K562 (cell line): ENCODE measurements at regions not wholly inside any gene's neighbourhood (a gene's known extent, or its start where the extent isn't known, plus 50 kb on each side); places are given as distances from the start of the nearest gene placed in this dataset.
A peak's percentile ranks its signal among the peaks of the same experiment; 100 is the strongest.

ENCODE experiments used
- ATAC-seq: fragments of 200-7000 bp; cut with Tn5 transposase; 3 replicates; pipeline ENCODE4 v1.9.1; 2020; ENCODE audit warnings: moderate library complexity
- BruUV-seq: library from RNA; stranded (reverse); fragments of 400-500 nt; replicated peaks from 2 replicates; lab custom pipeline; 2021; lab: Mats Ljungman, UMichigan
- CTCF ChIA-PET: fragments of 300-600 bp; formaldehyde crosslinking; extraction: SDS; loops from one replicate; lab custom pipeline; 2021; ENCODE audit warnings: low intra/inter-chr PET ratio; lab: Yijun Ruan, JAX
- POLR2A ChIA-PET: fragments of 300-600, 350-650 bp; sonication (Branson Sonifier 250); formaldehyde crosslinking; extraction: SDS; loops from one replicate; lab custom pipeline; 2021; ENCODE audit warnings: antibody characterized with exemption, inconsistent platforms; lab: Yijun Ruan, JAX
- DNase-seq, 4 experiments: peaks; one replicate each; pipeline versions ENCODE4 v3.0.0 to v3.0.0-alpha.2; 2011 to 2018; ENCODE audit warnings: low spot score in 3 of 4, mixed read lengths in 3 of 4; ENCODE audit errors: extremely low read depth in 1 of 4
- FAIRE-seq: peaks from 2 replicates; lab custom pipeline; 2011; peaks lifted over from hg19 to GRCh38; lab: Jason Lieb, UNC
- H2AFZ ChIP-seq: 2 replicates; pipeline ENCODE4 v1.6.0; 2011; ENCODE audit warnings: low read depth, low read length, control low read depth, inconsistent platforms
- H3K27ac ChIP-seq: fragments of 200-600 bp; 3 replicates; pipeline ENCODE4 v1.8.0; 2011; ENCODE audit warnings: low read depth, mild to moderate bottlenecking, control low read depth, inconsistent platforms, low read length, moderate library complexity, mixed read lengths; ENCODE audit errors: extremely low read depth
- H3K27me3 ChIP-seq, 2 experiments: fragments of 300-600 bp in 1 of 2; 2 replicates in 1 of 2; 3 replicates in 1 of 2; pipeline versions ENCODE4 v1.6.0 to v1.8.0; 2011; ENCODE audit warnings: inconsistent platforms in 2 of 2, low read length in 2 of 2, mild to moderate bottlenecking in 1 of 2, mixed read lengths in 1 of 2, moderate library complexity in 1 of 2; ENCODE audit not compliant: control insufficient read depth in 2 of 2, insufficient read depth in 2 of 2
- H3K36me3 ChIP-seq: fragments of 300-600 bp; 3 replicates; pipeline ENCODE4 v1.8.0; 2011; ENCODE audit warnings: mild to moderate bottlenecking, low read length, inconsistent platforms; ENCODE audit not compliant: control insufficient read depth, insufficient read depth
- H3K4me1 ChIP-seq, 2 experiments: fragments of 200-600 bp in 1 of 2; replicated peaks in 1 of 2; 2 replicates in 1 of 2; 3 replicates in 1 of 2; pipeline versions ENCODE4 v1.5.1 to v1.8.0; 2011; ENCODE audit warnings: inconsistent platforms in 2 of 2, low read length in 2 of 2, mild to moderate bottlenecking in 1 of 2, mixed read lengths in 1 of 2, moderate library complexity in 1 of 2; ENCODE audit not compliant: control insufficient read depth in 2 of 2, insufficient read depth in 2 of 2
- H3K4me2 ChIP-seq: 2 replicates; pipeline ENCODE4 v1.6.1; 2011; ENCODE audit warnings: low read length, control low read depth, inconsistent platforms, mixed read lengths; ENCODE audit not compliant: insufficient read depth
- H3K4me3 ChIP-seq: fragments of 200-600 bp; sonication (generic), shearing (Covaris generic); 2 replicates; pipeline ENCODE4 v1.5.1; 2016; ENCODE audit warnings: control low read depth, inconsistent platforms
- H3K79me2 ChIP-seq: fragments of 200-600 bp; 3 replicates; pipeline ENCODE4 v1.8.0; 2011; ENCODE audit warnings: low read length, inconsistent platforms; ENCODE audit not compliant: control insufficient read depth, insufficient read depth
- H3K9ac ChIP-seq, 2 experiments: 2 replicates each; pipeline versions ENCODE4 v1.6.0 to v1.6.1; 2011; ENCODE audit warnings: low read depth in 2 of 2, low read length in 2 of 2, control low read depth in 1 of 2, inconsistent platforms in 1 of 2, mild to moderate bottlenecking in 1 of 2, mixed read lengths in 1 of 2; ENCODE audit not compliant: insufficient read depth in 1 of 2
- H3K9me1 ChIP-seq: one replicate; pipeline ENCODE4 v1.6.0; 2011; ENCODE audit warnings: inconsistent platforms, mild to moderate bottlenecking, low read length, moderate library complexity; ENCODE audit not compliant: control insufficient read depth, insufficient read depth
- H3K9me3 ChIP-seq: replicated peaks from 2 replicates; pipeline ENCODE4 v1.5.1; 2011; ENCODE audit warnings: low read depth, low read length, inconsistent platforms; ENCODE audit not compliant: control insufficient read depth, insufficient read depth
- H4K20me1 ChIP-seq: replicated peaks from 2 replicates; pipeline ENCODE4 v1.6.1; 2011; ENCODE audit warnings: low read length, inconsistent platforms, mixed read lengths; ENCODE audit not compliant: control insufficient read depth, insufficient read depth
- PCBP1 ChIP-seq: fragments of 200-400 bp; formaldehyde crosslinking; IDR thresholded peaks from 2 replicates; pipeline ENCODE4 v1.6.1; 2018; ENCODE audit warnings: mild to moderate bottlenecking, low read depth, low read length; ENCODE audit not compliant: poor library complexity, severe bottlenecking
- RFX1 ChIP-seq: fragments of 450-650 bp; IDR thresholded peaks from 2 replicates; pipeline ENCODE4 v1.6.1; 2016; ENCODE audit warnings: mild to moderate bottlenecking, moderate library complexity
- in situ Hi-C: fragments of 300-500 bp; cut with MboI; formaldehyde crosslinking; loops from 4 replicates; pipeline ENCODE4 v1.15.0; 2018; ENCODE audit warnings: inconsistent platforms, mixed read lengths
- intact Hi-C: fragments of 100-400 bp; cut with micrococcal nuclease; formaldehyde crosslinking; loops from 2 replicates; pipeline ENCODE4 v1.14.2; 2022
- TF ChIP-seq, protein P1 (sequence below): sonication (generic); formaldehyde crosslinking; IDR thresholded peaks from 2 replicates; pipeline ENCODE4 v1.8.1; 2023; ENCODE audit warnings: missing genetic modification reagents, mild to moderate bottlenecking, borderline replicate concordance

GRCh38 chr1:93766451-93766850 is 84.8 kb upstream of the BCAR3 start (continued):
- TF ChIP-seq, protein P1, sequence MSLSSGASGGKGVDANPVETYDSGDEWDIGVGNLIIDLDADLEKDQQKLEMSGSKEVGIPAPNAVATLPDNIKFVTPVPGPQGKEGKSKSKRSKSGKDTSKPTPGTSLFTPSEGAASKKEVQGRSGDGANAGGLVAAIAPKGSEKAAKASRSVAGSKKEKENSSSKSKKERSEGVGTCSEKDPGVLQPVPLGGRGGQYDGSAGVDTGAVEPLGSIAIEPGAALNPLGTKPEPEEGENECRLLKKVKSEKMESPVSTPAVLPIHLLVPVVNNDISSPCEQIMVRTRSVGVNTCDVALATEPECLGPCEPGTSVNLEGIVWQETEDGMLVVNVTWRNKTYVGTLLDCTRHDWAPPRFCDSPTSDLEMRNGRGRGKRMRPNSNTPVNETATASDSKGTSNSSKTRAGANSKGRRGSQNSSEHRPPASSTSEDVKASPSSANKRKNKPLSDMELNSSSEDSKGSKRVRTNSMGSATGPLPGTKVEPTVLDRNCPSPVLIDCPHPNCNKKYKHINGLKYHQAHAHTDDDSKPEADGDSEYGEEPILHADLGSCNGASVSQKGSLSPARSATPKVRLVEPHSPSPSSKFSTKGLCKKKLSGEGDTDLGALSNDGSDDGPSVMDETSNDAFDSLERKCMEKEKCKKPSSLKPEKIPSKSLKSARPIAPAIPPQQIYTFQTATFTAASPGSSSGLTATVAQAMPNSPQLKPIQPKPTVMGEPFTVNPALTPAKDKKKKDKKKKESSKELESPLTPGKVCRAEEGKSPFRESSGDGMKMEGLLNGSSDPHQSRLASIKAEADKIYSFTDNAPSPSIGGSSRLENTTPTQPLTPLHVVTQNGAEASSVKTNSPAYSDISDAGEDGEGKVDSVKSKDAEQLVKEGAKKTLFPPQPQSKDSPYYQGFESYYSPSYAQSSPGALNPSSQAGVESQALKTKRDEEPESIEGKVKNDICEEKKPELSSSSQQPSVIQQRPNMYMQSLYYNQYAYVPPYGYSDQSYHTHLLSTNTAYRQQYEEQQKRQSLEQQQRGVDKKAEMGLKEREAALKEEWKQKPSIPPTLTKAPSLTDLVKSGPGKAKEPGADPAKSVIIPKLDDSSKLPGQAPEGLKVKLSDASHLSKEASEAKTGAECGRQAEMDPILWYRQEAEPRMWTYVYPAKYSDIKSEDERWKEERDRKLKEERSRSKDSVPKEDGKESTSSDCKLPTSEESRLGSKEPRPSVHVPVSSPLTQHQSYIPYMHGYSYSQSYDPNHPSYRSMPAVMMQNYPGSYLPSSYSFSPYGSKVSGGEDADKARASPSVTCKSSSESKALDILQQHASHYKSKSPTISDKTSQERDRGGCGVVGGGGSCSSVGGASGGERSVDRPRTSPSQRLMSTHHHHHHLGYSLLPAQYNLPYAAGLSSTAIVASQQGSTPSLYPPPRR, result no peak
- TF ChIP-seq, all 486 proteins: peak for 0

GRCh38 chr1:93765099-93765498 is 83.5 kb upstream of the BCAR3 start:
- no peak for ATAC-seq
- H3K27ac ChIP-seq, result no peak overlapping the region

More at GRCh38 chr1:93765099-93765498, 83.5 kb upstream of the BCAR3 start:
- no peaks in the 10 kb centered on the region for H3K79me2 ChIP-seq
- TF ChIP-seq PCBP1 (no peak), RFX1 (peak; percentile 39; the same call in 1 of the 2 replicates)
- no peak overlapping the region for H3K9ac ChIP-seq
- no peaks in the 10 kb centered on the region for H3K9me3 ChIP-seq
- in situ Hi-C loops (no loop called here), intact Hi-C loops (no loop called here)
- H3K36me3 ChIP-seq, result no peaks in the 10 kb centered on the region
- H3K27me3 ChIP-seq, result peaks cover 2 to 31% of the 10 kb centered on the region in 2 experiments; a peak in 3 of 5 replicates
- H3K4me2 ChIP-seq, result no peak overlapping the region
- BruUV-seq, result no TSS peak
- no peak overlapping the region for H2AFZ ChIP-seq
- no peaks in the 10 kb centered on the region for H4K20me1 ChIP-seq
- ChIA-PET POLR2A (no interaction called here), CTCF (no interaction called here)
- DNase-seq (no peak), FAIRE-seq (no peak)
- H3K9me1 ChIP-seq, result no peaks in the 10 kb centered on the region
- H3K4me1 ChIP-seq, result peaks cover 4 to 8% of the 10 kb centered on the region in 2 experiments; a peak in 2 of 5 replicates
- no peak overlapping the region for H3K4me3 ChIP-seq
